GM21360 (cell line): ENCODE measurements at regions not wholly inside any gene's neighbourhood (a gene's known extent, or its start where the extent isn't known, plus 50 kb on each side); places are given as distances from the start of the nearest gene placed in this dataset.
"Not testable (repeated sequence)": the region's sequence is repeated elsewhere in the genome, so short reads cannot be mapped to it uniquely, and the experiment has no call there.

Experiments
- ATAC-seq: cut with Tn5 transposase; IDR thresholded peaks from one replicate; pipeline ENCODE4 v1.9.1; 2021; ENCODE audit warnings: mild to moderate bottlenecking, moderate library complexity; ENCODE audit not compliant: unreplicated experiment

DNA sequence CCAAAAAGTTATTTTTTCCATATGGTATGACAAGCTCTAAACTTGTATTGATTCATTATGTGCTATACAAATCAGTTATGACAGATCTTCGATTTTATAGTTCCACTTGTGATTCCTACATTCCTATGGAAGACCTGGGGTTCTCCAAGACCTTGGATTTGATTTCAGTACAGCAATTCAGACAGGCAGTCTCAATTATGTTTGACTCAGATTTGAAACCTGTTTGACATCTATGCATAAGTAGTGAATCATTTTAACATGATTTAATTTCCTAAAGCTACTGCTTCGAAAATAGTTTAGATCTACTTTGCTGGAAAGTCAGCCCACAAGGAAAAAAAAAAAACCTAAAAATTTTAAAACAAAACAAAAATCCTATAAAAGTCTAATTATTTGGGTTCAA lies 820.4 kb downstream of the LUZP2 start:
- ATAC-seq = no peak

DNA sequence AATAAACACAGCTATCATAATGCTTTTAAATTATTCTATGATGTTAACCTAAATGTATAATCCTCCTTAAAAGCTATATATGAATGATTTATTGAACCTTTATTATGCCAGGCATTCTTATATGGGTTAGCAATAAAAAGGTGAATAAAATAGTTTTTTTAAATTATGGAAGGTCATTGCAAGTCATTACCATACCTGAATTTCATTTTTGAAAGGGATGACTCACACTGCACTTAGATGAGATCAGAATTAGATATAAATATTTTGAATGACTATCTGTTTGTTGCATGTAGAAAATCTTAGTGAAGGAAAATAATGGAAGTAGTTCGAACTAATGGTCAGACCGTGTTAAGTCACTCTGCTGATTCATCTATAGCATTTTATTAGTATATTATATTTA lies 822.3 kb downstream of the LUZP2 start:
- no peak for ATAC-seq

DNA sequence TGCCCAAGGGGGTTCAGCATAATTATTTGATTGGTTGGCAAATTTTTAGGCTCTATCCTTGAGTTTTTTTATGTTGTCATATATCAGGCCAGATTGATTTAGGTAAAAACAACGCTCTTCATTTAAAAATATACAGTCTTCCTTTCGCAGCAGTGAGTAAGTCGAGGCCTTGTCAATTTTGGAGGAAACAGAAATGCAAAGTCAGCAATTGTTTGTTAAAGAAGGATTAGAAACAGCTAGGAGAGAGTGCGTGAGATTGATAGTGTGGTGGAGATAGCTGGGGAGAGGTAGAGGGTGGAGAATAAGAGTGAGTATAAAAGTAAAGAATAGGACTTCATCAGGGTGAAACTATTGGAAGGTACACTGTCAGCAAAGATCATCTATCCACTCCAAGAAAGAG lies 830.8 kb downstream of the LUZP2 start:
- ATAC-seq = no peak

GRCh38 chr11:25339281-25339680 lies 842.4 kb downstream of the LUZP2 start:
- ATAC-seq = no peak

DNA sequence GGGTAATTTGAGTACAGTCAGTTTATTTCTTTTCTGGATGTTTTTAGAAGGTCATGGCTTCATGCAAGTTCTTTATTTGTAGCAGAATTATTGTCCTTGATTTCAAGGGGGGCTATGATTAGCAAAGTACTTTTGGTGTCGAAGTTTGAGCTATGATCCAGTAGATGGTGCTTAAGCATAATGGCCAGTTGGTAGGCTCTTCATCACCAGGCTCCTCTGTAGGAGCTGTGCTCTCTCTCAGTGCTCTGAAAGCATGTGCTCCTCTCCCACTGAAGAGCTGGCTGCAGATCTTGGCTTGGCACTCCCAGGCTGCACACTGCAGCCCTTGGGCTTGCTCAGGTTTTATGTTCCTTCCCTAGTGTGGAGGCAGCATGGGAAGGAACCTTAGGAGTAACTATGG lies 852.7 kb downstream of the LUZP2 start:
- no peak for ATAC-seq

- ATAC-seq = no peak
Observed at GRCh38 chr11:25350899-25351803, 854.3 kb downstream of the LUZP2 start.

DNA sequence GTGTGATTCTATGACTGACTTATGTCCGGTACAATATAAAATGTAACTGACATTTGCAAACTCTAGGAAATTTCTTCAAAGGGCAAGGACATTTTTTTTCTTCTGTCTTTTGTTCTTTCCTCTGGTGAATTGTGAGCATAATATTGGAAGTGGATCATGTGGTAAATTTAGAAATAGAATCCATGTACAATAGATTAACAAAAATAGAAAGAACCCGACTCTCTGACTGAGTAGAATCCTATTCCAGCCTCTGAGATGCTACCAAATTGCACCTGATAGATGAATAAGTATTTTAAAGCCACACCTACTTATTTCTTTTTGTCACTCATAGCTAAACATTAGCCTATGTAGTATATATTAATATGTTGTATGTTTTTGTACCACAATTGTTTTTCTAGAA lies 860.3 kb downstream of the LUZP2 start:
- ATAC-seq = no peak

DNA sequence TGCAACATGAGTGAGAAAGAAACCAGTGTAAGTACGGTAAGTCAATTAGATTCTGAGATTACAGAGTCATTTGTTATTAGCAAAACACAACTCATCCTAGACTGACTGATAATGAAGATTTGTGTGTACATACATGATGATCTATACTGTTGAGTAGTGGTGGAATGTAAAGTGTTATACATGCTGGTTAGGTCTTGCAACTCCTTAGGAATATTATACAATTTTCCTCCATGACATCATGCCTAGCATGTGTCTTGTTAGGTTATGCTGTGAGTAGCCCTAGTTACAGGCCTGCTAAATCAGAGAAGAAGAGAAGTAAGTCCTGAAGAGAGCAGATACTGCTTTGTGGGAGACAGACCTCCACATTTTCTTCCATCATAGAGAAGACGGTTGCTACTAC lies 880.6 kb downstream of the LUZP2 start:
- no peak for ATAC-seq

GRCh38 chr11:25396847-25397246 lies 900.0 kb downstream of the LUZP2 start:
- ATAC-seq = no peak

- no peak for ATAC-seq
Observed at GRCh38 chr11:25408146-25408545, 911.3 kb downstream of the LUZP2 start.

DNA sequence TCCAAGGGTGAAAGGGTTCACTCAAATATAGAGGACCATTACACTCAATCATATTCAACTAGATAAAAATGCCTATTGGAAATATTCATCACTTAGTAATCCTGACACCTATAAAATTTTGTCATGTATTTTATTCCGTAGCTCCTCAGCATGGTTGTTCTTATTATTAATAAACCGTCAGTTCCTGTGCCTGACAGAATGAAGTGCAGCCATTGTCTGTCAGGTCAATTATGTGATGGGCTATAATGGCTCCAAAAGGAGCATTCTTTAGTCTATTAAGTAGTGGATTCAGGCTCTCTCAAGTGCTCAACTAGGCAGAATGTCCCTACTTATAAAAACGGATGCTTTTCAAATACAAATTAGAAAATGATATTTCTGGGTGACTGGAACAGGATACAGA lies 916.1 kb upstream of the ANO3 start:
- ATAC-seq = no peak

- no peak for ATAC-seq
Observed at GRCh38 chr11:25423436-25424199, 908.3 kb upstream of the ANO3 start.

- ATAC-seq = no peak
Observed at GRCh38 chr11:25432376-25432775, 899.6 kb upstream of the ANO3 start.

- no peak for ATAC-seq
Observed at GRCh38 chr11:25435197-25435596, 896.7 kb upstream of the ANO3 start.

DNA sequence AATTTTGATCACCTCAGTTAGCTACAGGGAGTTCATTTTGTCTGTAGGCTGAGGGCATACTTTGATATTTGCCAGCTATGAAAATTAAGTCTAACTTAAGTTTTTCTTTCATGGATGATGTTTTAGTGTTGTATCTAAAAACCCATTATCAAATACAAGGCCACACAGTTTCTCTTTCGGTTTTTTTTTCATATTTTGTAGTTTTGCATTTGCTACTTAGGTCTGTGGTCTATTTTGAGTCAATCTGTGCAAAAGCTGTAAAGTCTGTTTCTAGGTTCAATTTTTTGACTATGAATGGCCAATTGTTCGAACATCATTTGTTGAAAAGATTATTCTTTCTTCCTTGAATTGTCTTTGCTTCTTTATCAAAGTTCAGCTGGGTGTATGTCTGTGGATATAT lies 895.6 kb upstream of the ANO3 start:
- no peak for ATAC-seq

GRCh38 chr11:25441421-25441820 lies 890.5 kb upstream of the ANO3 start:
- no peak for ATAC-seq

- ATAC-seq = no peak
Observed at GRCh38 chr11:25449091-25449490, 882.8 kb upstream of the ANO3 start.

DNA sequence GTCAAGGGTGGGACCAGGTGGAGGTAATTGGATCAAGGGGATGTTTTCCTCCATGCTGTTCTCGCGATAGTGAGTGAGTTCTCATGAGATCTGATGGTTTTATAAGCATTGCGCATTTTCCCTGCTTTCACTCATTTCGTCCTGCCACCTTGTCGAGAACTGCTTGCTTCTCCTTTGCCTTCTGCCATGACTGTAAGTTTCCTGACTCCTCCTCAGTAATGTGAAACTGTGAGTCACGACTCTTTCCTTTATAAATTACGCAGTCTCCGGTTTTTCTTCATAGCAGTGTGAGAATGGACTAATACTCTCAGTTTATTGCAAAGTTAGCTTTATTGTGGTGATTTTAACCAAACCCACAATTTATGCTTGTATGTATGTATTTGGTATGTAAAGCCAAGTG lies 878.5 kb upstream of the ANO3 start:
- ATAC-seq = no peak

- no peak for ATAC-seq
Observed at GRCh38 chr11:25456211-25456610, 875.7 kb upstream of the ANO3 start.

DNA sequence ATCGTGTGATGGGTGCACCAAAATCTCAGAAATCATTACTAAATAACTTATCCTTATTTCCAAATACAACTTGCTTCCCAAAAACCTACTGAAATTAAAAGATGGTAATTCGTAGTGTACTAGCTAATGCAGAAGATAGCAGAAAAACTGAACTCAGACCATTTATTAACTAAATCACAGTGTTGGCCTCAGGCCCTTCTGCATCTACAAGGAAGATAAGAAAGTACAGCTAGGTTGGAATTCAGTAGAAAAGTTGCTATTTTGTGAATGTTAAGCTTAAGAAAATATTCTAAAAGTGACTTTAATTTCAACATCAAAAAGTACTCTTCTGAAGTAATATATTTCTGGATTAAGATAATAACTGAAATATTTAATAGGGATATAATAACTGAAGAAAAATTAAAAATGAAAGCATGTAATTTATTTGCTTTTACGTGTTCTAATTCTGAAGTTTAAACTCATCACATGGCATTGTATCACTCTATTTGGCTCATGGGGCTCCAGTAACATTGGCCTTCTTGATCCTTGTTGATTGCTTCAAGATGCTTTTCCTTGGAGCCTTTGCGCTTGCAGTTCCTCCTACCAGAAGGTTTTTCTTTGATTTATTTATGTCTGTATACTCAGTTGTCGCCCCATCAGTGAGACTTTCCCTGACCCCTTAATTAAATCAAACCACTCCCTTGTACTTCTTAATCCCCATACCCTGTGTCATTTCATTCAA lies 847.9 kb upstream of the ANO3 start:
- no peak for ATAC-seq

- no peak for ATAC-seq
Observed at GRCh38 chr11:25485315-25485714, 846.6 kb upstream of the ANO3 start.

DNA sequence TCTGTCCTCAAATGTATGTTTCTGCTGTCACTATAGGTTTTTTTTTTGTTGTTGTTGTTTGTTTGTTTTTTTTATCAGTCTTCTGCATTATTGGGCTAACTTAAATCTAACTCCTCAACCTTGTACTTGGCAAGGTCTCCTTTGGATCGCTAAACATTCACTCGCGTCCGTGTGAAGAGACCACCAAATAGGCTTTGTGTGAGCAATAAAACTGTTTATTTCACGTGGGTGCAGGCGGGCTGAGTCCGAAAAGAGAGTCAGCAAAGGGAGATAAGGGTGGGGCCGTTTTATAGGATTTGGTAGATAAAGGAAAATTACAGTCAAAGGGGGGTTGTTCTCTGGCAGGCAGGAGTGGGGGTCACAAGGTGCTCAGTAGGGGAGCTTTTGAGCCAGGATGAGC lies 845.6 kb upstream of the ANO3 start:
- not testable (repeated sequence) for ATAC-seq
